ENCODE measurements at regions not wholly inside any gene's neighbourhood (a gene's known extent, or its start where the extent isn't known, plus 50 kb on each side); places are given as distances from the start of the nearest gene placed in this dataset.
"Not testable (repeated sequence)": the region's sequence is repeated elsewhere in the genome, so short reads cannot be mapped to it uniquely, and the experiment has no call there.

GRCh38 chrX:1026263-1027015 lies 186.0 kb downstream of the CRLF2 start:
- ATAC-seq = no peak
- TF ChIP-seq ZNF565 (CRISPR knock-in tag; conservative IDR thresholded peaks at IDR 0.05; ENCODE audit: low read depth) (no peak), ZFP30 (CRISPR knock-in tag; IDR thresholded peaks at IDR 0.05) (no peak), ESRRG (CRISPR knock-in tag; IDR thresholded peaks at IDR 0.05) (no peak), ISL1 (CRISPR knock-in tag; IDR thresholded peaks at IDR 0.05) (no peak)

- TF ChIP-seq TSHZ2 (CRISPR knock-in tag; IDR thresholded peaks at IDR 0.05) (no peak), OSR1 (CRISPR knock-in tag; IDR thresholded peaks at IDR 0.05) (no peak), TOX (CRISPR knock-in tag; IDR thresholded peaks at IDR 0.05; ENCODE audit: borderline replicate concordance) (no peak), ZNF565 (CRISPR knock-in tag; conservative IDR thresholded peaks at IDR 0.05; ENCODE audit: low read depth) (no peak)
- no peak for ATAC-seq
These were observed 187.0 kb downstream of the CRLF2 start for GRCh38 chrX:1025413-1025812.

- TF ChIP-seq ESRRG (CRISPR knock-in tag; IDR thresholded peaks at IDR 0.05) = no peak
- TF ChIP-seq SNAI2 (CRISPR knock-in tag; IDR thresholded peaks at IDR 0.05) = no peak
- no peak for TF ChIP-seq ARNTL (CRISPR knock-in tag; IDR thresholded peaks at IDR 0.05; ENCODE audit: borderline replicate concordance, low read depth)
- TF ChIP-seq TSHZ2 (CRISPR knock-in tag; IDR thresholded peaks at IDR 0.05) = no peak
- no peak for TF ChIP-seq ZC3H10 (CRISPR knock-in tag; IDR thresholded peaks at IDR 0.05)
- TF ChIP-seq ZNF565 (CRISPR knock-in tag; conservative IDR thresholded peaks at IDR 0.05; ENCODE audit: low read depth) = no peak
- no peak for TF ChIP-seq POU6F1 (CRISPR knock-in tag; IDR thresholded peaks at IDR 0.05; ENCODE audit: borderline replicate concordance, low read depth)
- TF ChIP-seq CSRNP3 (CRISPR knock-in tag; IDR thresholded peaks at IDR 0.05) = no peak
- TF ChIP-seq OSR1 (CRISPR knock-in tag; IDR thresholded peaks at IDR 0.05) = no peak
- ATAC-seq = no peak
These were observed 188.8 kb downstream of the CRLF2 start for GRCh38 chrX:1023676-1024075.

- ATAC-seq = not testable (repeated sequence)
These were observed 191.0 kb downstream of the CRLF2 start for GRCh38 chrX:1021314-1021993.

- no peak for ATAC-seq
- no peak for TF ChIP-seq ISL1 (CRISPR knock-in tag; IDR thresholded peaks at IDR 0.05)
- TF ChIP-seq OSR1 (CRISPR knock-in tag; IDR thresholded peaks at IDR 0.05) = no peak
- TF ChIP-seq ZFP3 (CRISPR knock-in tag; IDR thresholded peaks at IDR 0.05) = no peak
- TF ChIP-seq ZNF8 (CRISPR knock-in tag; IDR thresholded peaks at IDR 0.05) = no peak
- TF ChIP-seq TCF4 (CRISPR knock-in tag; IDR thresholded peaks at IDR 0.05; ENCODE audit: borderline replicate concordance) = no peak
- TF ChIP-seq TOX (CRISPR knock-in tag; IDR thresholded peaks at IDR 0.05; ENCODE audit: borderline replicate concordance) = no peak
- TF ChIP-seq RARB (CRISPR knock-in tag; IDR thresholded peaks at IDR 0.05) = no peak
- no peak for TF ChIP-seq CSDC2 (CRISPR knock-in tag; IDR thresholded peaks at IDR 0.05)
- no peak for TF ChIP-seq PATZ1 (CRISPR knock-in tag; IDR thresholded peaks at IDR 0.05; ENCODE audit: borderline replicate concordance)
- no peak for TF ChIP-seq ARNTL (CRISPR knock-in tag; IDR thresholded peaks at IDR 0.05; ENCODE audit: borderline replicate concordance, low read depth)
- no peak for TF ChIP-seq ZFP30 (CRISPR knock-in tag; IDR thresholded peaks at IDR 0.05)
- TF ChIP-seq CSRNP3 (CRISPR knock-in tag; IDR thresholded peaks at IDR 0.05) = no peak
- no peak for TF ChIP-seq BACH2 (CRISPR knock-in tag; IDR thresholded peaks at IDR 0.05; ENCODE audit: borderline replicate concordance)
These were observed 191.7 kb downstream of the CRLF2 start for GRCh38 chrX:1020634-1021166.
